SK-N-SH (cell line): ENCODE measurements at regions not wholly inside any gene's neighbourhood (a gene's known extent, or its start where the extent isn't known, plus 50 kb on each side); places are given as distances from the start of the nearest gene placed in this dataset.

Source experiments
- CTCF ChIA-PET: fragments of 300-600, 350-600 bp; formaldehyde crosslinking; extraction: SDS; loops from one replicate; lab custom pipeline; 2021; lab: Yijun Ruan, JAX
- POLR2A ChIA-PET: fragments of 350-600 bp; sonication (Branson Sonifier 250); formaldehyde crosslinking; extraction: SDS; loops from one replicate; lab custom pipeline; 2020; ENCODE audit warnings: antibody characterized with exemption, inconsistent platforms; lab: Yijun Ruan, JAX
- DNase-seq: peaks from one replicate; pipeline ENCODE4 v3.0.0; 2012
- H2AFZ ChIP-seq: fragments of 200-600 bp; sonication (generic); 2 replicates; pipeline ENCODE4 v1.8.1; 2016; ENCODE audit warnings: antibody characterized with exemption, mild to moderate bottlenecking, low read depth
- H3F3A ChIP-seq: fragments of 200-600 bp; sonication (generic); replicated peaks from 2 replicates; pipeline ENCODE3; 2016; ENCODE audit warnings: antibody characterized with exemption, mild to moderate bottlenecking; ENCODE audit not compliant: insufficient read depth
- H3K27ac ChIP-seq, 2 experiments: fragments of 200-500 bp in 1 of 2; fragments of 200-600 bp in 1 of 2; sonication (Bioruptor generic) in 1 of 2; sonication (generic), shearing (Covaris generic) in 1 of 2; 2 replicates each; pipeline versions ENCODE4 v1.5.1 to v1.6.1; 2014 to 2016; ENCODE audit warnings: low read depth in 2 of 2, inconsistent platforms in 1 of 2, low read length in 1 of 2, mild to moderate bottlenecking in 1 of 2, mixed read lengths in 1 of 2
- H3K27me3 ChIP-seq: fragments of 200-600 bp; sonication (generic), shearing (Covaris generic); 2 replicates; pipeline ENCODE4 v1.6.1; 2016; ENCODE audit warnings: mixed run types; ENCODE audit not compliant: insufficient read depth
- H3K36me3 ChIP-seq, 2 experiments: fragments of 200-500 bp in 1 of 2; fragments of 200-600 bp in 1 of 2; sonication (Bioruptor generic) in 1 of 2; sonication (generic) in 1 of 2; replicated peaks in 1 of 2; 2 replicates each; pipeline versions ENCODE3 to v1.5.1; 2014 to 2016; ENCODE audit warnings: low read length in 1 of 2, mild to moderate bottlenecking in 1 of 2; ENCODE audit not compliant: insufficient read depth in 2 of 2, control insufficient read depth in 1 of 2
- H3K4me1 ChIP-seq, 2 experiments: fragments of 200-500 bp in 1 of 2; fragments of 200-600 bp in 1 of 2; sonication (Bioruptor generic) in 1 of 2; sonication (generic), shearing (Covaris generic) in 1 of 2; 2 replicates each; pipeline versions ENCODE4 v1.5.1 to v1.6.1; 2014 to 2016; ENCODE audit warnings: low read depth in 1 of 2, low read length in 1 of 2, mixed run types in 1 of 2; ENCODE audit not compliant: insufficient read depth in 2 of 2, control insufficient read depth in 1 of 2
- H3K4me2 ChIP-seq: fragments of 200-600 bp; sonication (generic), shearing (Covaris generic); 2 replicates; pipeline ENCODE4 v1.6.1; 2017; ENCODE audit warnings: mixed run types
- H3K4me3 ChIP-seq, 2 experiments: fragments of 200-500 bp in 1 of 2; fragments of 200-600 bp in 1 of 2; sonication (Bioruptor generic) in 1 of 2; sonication (generic), shearing (Covaris generic) in 1 of 2; 2 replicates each; pipeline versions ENCODE4 v1.5.1 to v1.8.1; 2014 to 2016; ENCODE audit warnings: low read depth in 2 of 2, inconsistent platforms in 1 of 2, low read length in 1 of 2, mild to moderate bottlenecking in 1 of 2, mixed read lengths in 1 of 2, moderate library complexity in 1 of 2
- H3K79me2 ChIP-seq: fragments of 200-600 bp; sonication (generic); 2 replicates; pipeline ENCODE4 v1.8.1; 2017; ENCODE audit warnings: mild to moderate bottlenecking; ENCODE audit not compliant: insufficient read depth
- H3K9ac ChIP-seq: fragments of 200-600 bp; sonication (generic); 2 replicates; pipeline ENCODE4 v1.6.1; 2017; ENCODE audit warnings: mixed run types
- H3K9me2 ChIP-seq: fragments of 200-600 bp; sonication (generic); 2 replicates; pipeline ENCODE4 v1.6.1; 2017; ENCODE audit warnings: mixed run types
- H3K9me3 ChIP-seq: fragments of 200-600 bp; sonication (generic); 2 replicates; pipeline ENCODE4 v1.6.1; 2017; ENCODE audit warnings: mixed run types, mild to moderate bottlenecking, moderate library complexity
- H4K20me1 ChIP-seq: fragments of 200-600 bp; sonication (generic); 2 replicates; pipeline ENCODE4 v1.6.1; 2017; ENCODE audit warnings: mild to moderate bottlenecking, mixed run types; ENCODE audit not compliant: insufficient read depth
- CHD2 ChIP-seq: fragments of 150-350 bp; IDR thresholded peaks from 2 replicates; pipeline ENCODE4 v1.6.1; 2018; ENCODE audit warnings: low read length; ENCODE audit not compliant: partially characterized antibody
- ELF1 ChIP-seq: IDR thresholded peaks from 2 replicates; pipeline ENCODE4 v1.4.0; 2012
- EZH2phosphoT487 ChIP-seq: fragments of 200-600 bp; sonication (generic); IDR thresholded peaks from 2 replicates; pipeline ENCODE4 v1.6.1; 2017; ENCODE audit warnings: low read depth, mixed run types, mild to moderate bottlenecking, antibody characterized with exemption, moderate library complexity, borderline replicate concordance
- FOSL2 ChIP-seq: IDR thresholded peaks from 2 replicates; pipeline ENCODE4 v1.4.0; 2012; ENCODE audit warnings: low read depth, mild to moderate bottlenecking, moderate library complexity, borderline replicate concordance
- FOXJ3 ChIP-seq: sonication (generic); formaldehyde crosslinking; IDR thresholded peaks from 2 replicates; pipeline ENCODE4 v1.5.1; 2020; ENCODE audit warnings: mild to moderate bottlenecking, missing genetic modification reagents
- FOXM1 ChIP-seq: IDR thresholded peaks from 2 replicates; pipeline ENCODE4 v1.4.0; 2012; ENCODE audit warnings: low read depth, mild to moderate bottlenecking
- JUND ChIP-seq: IDR thresholded peaks from 2 replicates; pipeline ENCODE4 v1.4.0; 2012
- MEF2A ChIP-seq: IDR thresholded peaks from 2 replicates; pipeline ENCODE4 v1.4.0; 2012; ENCODE audit warnings: low read depth, borderline replicate concordance
- RAD21 ChIP-seq: IDR thresholded peaks from 2 replicates; pipeline ENCODE4 v1.6.1; 2012; ENCODE audit warnings: mild to moderate bottlenecking, low read length
- RFX5 ChIP-seq: IDR thresholded peaks from 2 replicates; pipeline ENCODE4 v1.6.1; 2012; ENCODE audit warnings: mild to moderate bottlenecking, improper control_type of control experiment, low read length
- RXRA ChIP-seq: IDR thresholded peaks from 2 replicates; pipeline ENCODE4 v1.4.0; 2012; ENCODE audit warnings: low read depth, mild to moderate bottlenecking, borderline replicate concordance
- SIN3A ChIP-seq: IDR thresholded peaks from 2 replicates; pipeline ENCODE4 v1.6.1; 2012; ENCODE audit warnings: low read depth, mild to moderate bottlenecking, low read length, moderate library complexity, borderline replicate concordance
- TCF12 ChIP-seq: IDR thresholded peaks from 2 replicates; pipeline ENCODE4 v1.4.0; 2012
- WGBS: methylation state at CpG from one replicate; pipeline ENCODE4 v1.1.6; 2017; ENCODE audit warnings: low lambda C conversion rate; 5-methylcytosine and 5-hydroxymethylcytosine counted together
- TF ChIP-seq, protein P1 (sequence below): IDR thresholded peaks from 2 replicates; pipeline ENCODE4 v1.4.0; 2012; ENCODE audit warnings: low read depth, borderline replicate concordance
- TF ChIP-seq, protein P2 (sequence below): fragments of 150-350 bp; IDR thresholded peaks from 2 replicates; pipeline ENCODE4 v1.6.1; 2016; ENCODE audit warnings: mild to moderate bottlenecking, low read depth, low read length
- TF ChIP-seq, protein P3 (sequence below): IDR thresholded peaks from 2 replicates; pipeline ENCODE4 v1.4.0; 2012; ENCODE audit warnings: low read depth
- TF ChIP-seq, protein P4 (sequence below): fragments of 200-600 bp; sonication (generic); IDR thresholded peaks from 2 replicates; pipeline ENCODE4 v1.6.1; 2017; ENCODE audit warnings: antibody characterized with exemption, mild to moderate bottlenecking, moderate library complexity

DNA sequence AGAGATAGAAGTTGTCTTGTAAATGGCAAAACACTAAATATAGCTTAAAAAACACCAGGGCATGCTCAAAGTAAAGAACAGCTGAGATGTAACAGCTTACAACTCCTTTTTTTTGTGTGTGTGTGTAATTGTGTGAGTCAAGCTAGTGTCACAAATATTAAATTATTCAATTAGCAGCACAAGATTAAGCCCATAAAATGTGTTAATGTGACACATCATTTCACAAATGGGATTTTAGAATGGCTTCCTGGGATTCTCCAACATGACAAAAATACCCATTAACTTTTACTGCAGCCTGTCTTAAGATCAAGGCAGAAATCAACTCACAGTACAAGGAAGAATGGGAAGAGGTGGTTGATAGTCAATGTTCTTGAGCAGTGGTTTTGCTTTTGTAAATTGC lies 251.4 kb downstream of the KIF20B start (continued):
- TF ChIP-seq ELF1 (no peak), FOXM1 (no peak), RXRA (no peak), RFX5 (no peak)

DNA sequence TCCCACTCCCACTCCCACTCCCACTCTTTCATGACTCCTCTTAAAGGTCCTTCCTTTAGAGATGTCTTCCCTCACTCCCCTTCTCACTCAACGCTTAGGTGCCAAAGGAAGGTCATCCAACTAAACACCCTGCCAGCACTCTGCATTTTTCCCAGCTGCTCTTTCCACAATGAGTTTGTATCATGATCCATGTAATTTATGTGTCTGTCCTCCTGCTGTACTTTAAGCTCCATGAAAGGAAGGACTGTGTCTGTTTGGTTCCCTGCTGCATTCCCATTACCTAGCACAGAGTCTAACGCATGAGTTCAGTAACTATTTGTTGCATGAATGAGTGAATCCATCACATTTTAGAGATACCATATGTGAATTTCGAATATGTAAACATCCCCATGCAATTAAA lies 252.7 kb downstream of the KIF20B start:
- H3K9ac ChIP-seq, result no peak overlapping the region
- H3K79me2 ChIP-seq, result no peaks in the 10 kb centered on the region
- no peak for TF ChIP-seq FOXM1
- no peak for TF ChIP-seq EZH2phosphoT487
- TF ChIP-seq JUND, result no peak
- TF ChIP-seq RFX5, result no peak
- TF ChIP-seq, protein P1, sequence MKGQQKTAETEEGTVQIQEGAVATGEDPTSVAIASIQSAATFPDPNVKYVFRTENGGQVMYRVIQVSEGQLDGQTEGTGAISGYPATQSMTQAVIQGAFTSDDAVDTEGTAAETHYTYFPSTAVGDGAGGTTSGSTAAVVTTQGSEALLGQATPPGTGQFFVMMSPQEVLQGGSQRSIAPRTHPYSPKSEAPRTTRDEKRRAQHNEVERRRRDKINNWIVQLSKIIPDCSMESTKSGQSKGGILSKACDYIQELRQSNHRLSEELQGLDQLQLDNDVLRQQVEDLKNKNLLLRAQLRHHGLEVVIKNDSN, result no peak
- TF ChIP-seq SIN3A, result no peak
- TF ChIP-seq FOSL2, result no peak
- TF ChIP-seq, protein P2, sequence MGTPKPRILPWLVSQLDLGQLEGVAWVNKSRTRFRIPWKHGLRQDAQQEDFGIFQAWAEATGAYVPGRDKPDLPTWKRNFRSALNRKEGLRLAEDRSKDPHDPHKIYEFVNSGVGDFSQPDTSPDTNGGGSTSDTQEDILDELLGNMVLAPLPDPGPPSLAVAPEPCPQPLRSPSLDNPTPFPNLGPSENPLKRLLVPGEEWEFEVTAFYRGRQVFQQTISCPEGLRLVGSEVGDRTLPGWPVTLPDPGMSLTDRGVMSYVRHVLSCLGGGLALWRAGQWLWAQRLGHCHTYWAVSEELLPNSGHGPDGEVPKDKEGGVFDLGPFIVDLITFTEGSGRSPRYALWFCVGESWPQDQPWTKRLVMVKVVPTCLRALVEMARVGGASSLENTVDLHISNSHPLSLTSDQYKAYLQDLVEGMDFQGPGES, result no peak
- TF ChIP-seq, protein P3, sequence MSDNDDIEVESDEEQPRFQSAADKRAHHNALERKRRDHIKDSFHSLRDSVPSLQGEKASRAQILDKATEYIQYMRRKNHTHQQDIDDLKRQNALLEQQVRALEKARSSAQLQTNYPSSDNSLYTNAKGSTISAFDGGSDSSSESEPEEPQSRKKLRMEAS, result no peak
- TF ChIP-seq FOXJ3, result no peak
- ChIA-PET POLR2A (no interaction called here), CTCF (no interaction called here)
- H3K9me2 ChIP-seq, result no peaks in the 10 kb centered on the region
- no peak overlapping the region for H3K4me3 ChIP-seq
- no peak overlapping the region for H3K27ac ChIP-seq
- no peaks in the 10 kb centered on the region for H3F3A ChIP-seq
- H3K36me3 ChIP-seq, result no peaks in the 10 kb centered on the region
- H4K20me1 ChIP-seq, result no peaks in the 10 kb centered on the region
- H3K9me3 ChIP-seq, result no peaks in the 10 kb centered on the region
- H3K27me3 ChIP-seq, result no peaks in the 10 kb centered on the region
- no peak for DNase-seq
- WGBS, result 3% methylated on average over 3 of the region's 3 CpGs
- no peak overlapping the region for H2AFZ ChIP-seq
- no peaks in the 10 kb centered on the region for H3K4me1 ChIP-seq
- no peak overlapping the region for H3K4me2 ChIP-seq

DNA sequence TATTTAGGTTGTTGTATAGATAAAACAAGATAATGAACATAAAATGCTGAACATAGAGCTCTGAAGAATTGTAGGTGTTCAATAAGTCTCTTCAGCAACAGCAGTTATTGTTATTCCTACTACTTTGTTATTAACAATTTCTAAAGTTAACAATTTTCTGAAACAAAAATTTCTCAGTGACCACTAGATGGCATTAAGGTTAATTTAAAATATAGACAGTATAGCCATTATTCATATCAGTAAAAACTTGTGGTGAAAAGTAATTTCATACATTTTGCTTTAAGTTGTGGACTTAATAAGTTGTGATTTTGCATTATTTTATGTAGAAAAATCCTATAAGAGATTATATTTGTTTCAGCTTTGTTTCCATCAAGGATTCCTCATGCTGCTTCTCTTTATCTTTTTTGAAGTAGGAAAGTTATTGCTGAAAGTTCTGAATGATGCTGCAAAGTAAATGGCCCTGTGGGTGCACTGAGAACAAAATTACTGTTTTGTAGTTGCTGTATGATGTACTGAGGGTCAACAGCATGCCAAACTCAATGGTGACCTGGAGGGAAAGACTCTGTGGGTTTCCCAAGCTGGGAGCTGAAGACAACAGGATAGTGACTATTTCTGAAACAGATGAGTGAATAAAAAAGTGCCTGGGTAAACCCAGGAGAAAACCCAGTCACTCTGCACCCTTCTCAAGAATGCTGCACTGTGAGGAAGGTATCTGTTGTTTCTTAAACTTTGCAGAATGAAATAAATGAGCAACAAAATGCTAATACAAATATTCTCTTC lies 253.6 kb downstream of the KIF20B start:
- ChIA-PET POLR2A (no interaction called here), CTCF (interaction anchor here (0.6 to 1.2 kb wide), 4 partner anchors 9 to 102 kb away, joined by 3 read pairs; no protein-coding TSS in a partner anchor)
- Histone ChIP-seq H3K27ac (no peak overlapping the region), H3K79me2 (no peaks in the 10 kb centered on the region), H2AFZ (no peak overlapping the region), H3K9ac (no peak overlapping the region), H3K36me3 (no peaks in the 10 kb centered on the region), H4K20me1 (no peaks in the 10 kb centered on the region), H3K4me3 (no peak overlapping the region), H3K4me2 (no peak overlapping the region), H3K4me1 (no peaks in the 10 kb centered on the region), H3F3A (no peaks in the 10 kb centered on the region), H3K9me2 (no peaks in the 10 kb centered on the region), H3K27me3 (no peaks in the 10 kb centered on the region), H3K9me3 (no peaks in the 10 kb centered on the region)
- no peak for TF ChIP-seq MEF2A
- TF ChIP-seq RAD21, result peak; percentile 23; the same call in 1 of the 2 replicates
- no peak for TF ChIP-seq RFX5
- no peak for TF ChIP-seq EZH2phosphoT487
- no peak for TF ChIP-seq TCF12
- TF ChIP-seq, protein P2, result no peak
- TF ChIP-seq CHD2, result no peak
- TF ChIP-seq, protein P4, sequence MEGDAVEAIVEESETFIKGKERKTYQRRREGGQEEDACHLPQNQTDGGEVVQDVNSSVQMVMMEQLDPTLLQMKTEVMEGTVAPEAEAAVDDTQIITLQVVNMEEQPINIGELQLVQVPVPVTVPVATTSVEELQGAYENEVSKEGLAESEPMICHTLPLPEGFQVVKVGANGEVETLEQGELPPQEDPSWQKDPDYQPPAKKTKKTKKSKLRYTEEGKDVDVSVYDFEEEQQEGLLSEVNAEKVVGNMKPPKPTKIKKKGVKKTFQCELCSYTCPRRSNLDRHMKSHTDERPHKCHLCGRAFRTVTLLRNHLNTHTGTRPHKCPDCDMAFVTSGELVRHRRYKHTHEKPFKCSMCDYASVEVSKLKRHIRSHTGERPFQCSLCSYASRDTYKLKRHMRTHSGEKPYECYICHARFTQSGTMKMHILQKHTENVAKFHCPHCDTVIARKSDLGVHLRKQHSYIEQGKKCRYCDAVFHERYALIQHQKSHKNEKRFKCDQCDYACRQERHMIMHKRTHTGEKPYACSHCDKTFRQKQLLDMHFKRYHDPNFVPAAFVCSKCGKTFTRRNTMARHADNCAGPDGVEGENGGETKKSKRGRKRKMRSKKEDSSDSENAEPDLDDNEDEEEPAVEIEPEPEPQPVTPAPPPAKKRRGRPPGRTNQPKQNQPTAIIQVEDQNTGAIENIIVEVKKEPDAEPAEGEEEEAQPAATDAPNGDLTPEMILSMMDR, result peak; percentile 65
- no peak for TF ChIP-seq RXRA
- no peak for DNase-seq
